WTC11 (cell line): ENCODE measurements at regions not wholly inside any gene's neighbourhood (a gene's known extent, or its start where the extent isn't known, plus 50 kb on each side); places are given as distances from the start of the nearest gene placed in this dataset.

Source experiments
- ATAC-seq: fragments of 200-7000 bp; cut with Tn5 transposase; 2 replicates; pipeline ENCODE4 v1.10.0; 2021; ENCODE audit warnings: mild to moderate bottlenecking, moderate library complexity
- CTCF ChIA-PET: fragments of 300-600 bp; sonication (Branson Sonifier 250); formaldehyde crosslinking; loops from one replicate; lab custom pipeline; 2021; ENCODE audit warnings: antibody characterized with exemption; lab: Charles Lee
- POLR2A ChIA-PET: fragments of 350-600 bp; sonication (Branson Sonifier 250); formaldehyde crosslinking; loops from one replicate; lab custom pipeline; 2021; ENCODE audit warnings: antibody characterized with exemption; lab: Charles Lee
- DNase-seq: peaks from one replicate; pipeline ENCODE4 v3.0.0; 2021; ENCODE audit warnings: low spot score
- H3K27ac Mint-ChIP-seq: 2 replicates; pipeline ENCODE4 v1.8.0; 2021; ENCODE audit warnings: mixed read lengths
- H3K27me3 Mint-ChIP-seq: 2 replicates; pipeline ENCODE4 v1.8.0; 2021; ENCODE audit warnings: low read depth, mild to moderate bottlenecking, moderate library complexity, mixed read lengths
- H3K36me3 Mint-ChIP-seq: 2 replicates; pipeline ENCODE4 v1.8.0; 2021; ENCODE audit warnings: mixed read lengths
- H3K4me1 Mint-ChIP-seq: 2 replicates; pipeline ENCODE4 v1.8.0; 2022; ENCODE audit warnings: mixed read lengths
- H3K4me3 Mint-ChIP-seq: 2 replicates; pipeline ENCODE4 v1.8.0; 2021; ENCODE audit warnings: mild to moderate bottlenecking, moderate library complexity, mixed read lengths
- H3K9me3 Mint-ChIP-seq: 2 replicates; pipeline ENCODE4 v1.8.0; 2021; ENCODE audit warnings: mixed read lengths
- CREB1 ChIP-seq: sonication (generic); formaldehyde crosslinking; IDR thresholded peaks from 2 replicates; pipeline ENCODE4 v1.8.0; 2023; ENCODE audit warnings: mild to moderate bottlenecking, missing genetic modification reagents
- ETV6 ChIP-seq: sonication (generic); formaldehyde crosslinking; IDR thresholded peaks from 2 replicates; pipeline ENCODE4 v1.8.1; 2022; ENCODE audit warnings: mild to moderate bottlenecking, missing genetic modification reagents
- GABPB1 ChIP-seq: sonication (generic); formaldehyde crosslinking; IDR thresholded peaks from 2 replicates; pipeline ENCODE4 v1.8.1; 2023; ENCODE audit warnings: mild to moderate bottlenecking, missing genetic modification reagents
- NFATC4 ChIP-seq: fragments of 250-450 bp; sonication (Bioruptor Pico); IDR thresholded peaks from 2 replicates; pipeline ENCODE4 v1.9.0; 2021; ENCODE audit warnings: mild to moderate bottlenecking
- NFYB ChIP-seq: sonication (generic); formaldehyde crosslinking; conservative IDR thresholded peaks from 2 replicates; pipeline ENCODE4 v1.8.0; 2022; ENCODE audit warnings: low read depth, missing genetic modification reagents
- NR2C2 ChIP-seq: sonication (generic); formaldehyde crosslinking; IDR thresholded peaks from 2 replicates; pipeline ENCODE4 v1.8.0; 2022; ENCODE audit warnings: mild to moderate bottlenecking, missing genetic modification reagents
- OVOL2 ChIP-seq: fragments of 250-450 bp; sonication (Bioruptor Pico); IDR thresholded peaks from 2 replicates; pipeline ENCODE4 v1.9.0; 2021; ENCODE audit warnings: mild to moderate bottlenecking, borderline replicate concordance
- RELA ChIP-seq: sonication (generic); formaldehyde crosslinking; IDR thresholded peaks from 2 replicates; pipeline ENCODE4 v1.8.1; 2022; ENCODE audit warnings: missing genetic modification reagents, mild to moderate bottlenecking, borderline replicate concordance
- SMAD4 ChIP-seq: sonication (generic); formaldehyde crosslinking; IDR thresholded peaks from 2 replicates; pipeline ENCODE4 v1.8.0; 2022; ENCODE audit warnings: mild to moderate bottlenecking, missing genetic modification reagents
- ZNF121 ChIP-seq: sonication (generic); formaldehyde crosslinking; IDR thresholded peaks from 2 replicates; pipeline ENCODE4 v1.8.0; 2023; ENCODE audit warnings: missing genetic modification reagents
- ZNF138 ChIP-seq: sonication (generic); formaldehyde crosslinking; conservative IDR thresholded peaks from 2 replicates; pipeline ENCODE4 v1.8.1; 2022; ENCODE audit warnings: mild to moderate bottlenecking, moderate library complexity, missing genetic modification reagents
- ZNF232 ChIP-seq: sonication (generic); formaldehyde crosslinking; IDR thresholded peaks from 2 replicates; pipeline ENCODE4 v1.8.0; 2022; ENCODE audit warnings: mild to moderate bottlenecking, missing genetic modification reagents
- ZNF263 ChIP-seq: sonication (generic); formaldehyde crosslinking; IDR thresholded peaks from 2 replicates; pipeline ENCODE4 v1.8.1; 2022; ENCODE audit warnings: low read depth, mild to moderate bottlenecking, moderate library complexity, missing genetic modification reagents
- ZNF317 ChIP-seq: sonication (generic); formaldehyde crosslinking; IDR thresholded peaks from 2 replicates; pipeline ENCODE4 v1.8.1; 2023; ENCODE audit warnings: low read depth, mild to moderate bottlenecking, moderate library complexity, missing genetic modification reagents, borderline replicate concordance
- ZNF396 ChIP-seq: fragments of 250-450 bp; sonication (Bioruptor Pico); IDR thresholded peaks from 2 replicates; pipeline ENCODE4 v1.8.0; 2021; ENCODE audit warnings: mild to moderate bottlenecking, moderate library complexity, borderline replicate concordance
- TF ChIP-seq, protein P1 (sequence below): sonication (generic); formaldehyde crosslinking; conservative IDR thresholded peaks from 2 replicates; pipeline ENCODE4 v1.8.1; 2023; ENCODE audit warnings: mild to moderate bottlenecking, low read depth, missing genetic modification reagents, moderate library complexity
- TF ChIP-seq, protein P2 (sequence below): fragments of 250-450 bp; sonication (Bioruptor Pico); IDR thresholded peaks from 2 replicates; pipeline ENCODE4 v1.9.0; 2021; ENCODE audit warnings: mild to moderate bottlenecking, borderline replicate concordance
- TF ChIP-seq, protein P3 (sequence below): sonication (generic); formaldehyde crosslinking; IDR thresholded peaks from 2 replicates; pipeline ENCODE4 v1.8.1; 2022; ENCODE audit warnings: mild to moderate bottlenecking, moderate library complexity, missing genetic modification reagents
- TF ChIP-seq, protein P4 (sequence below): sonication (generic); formaldehyde crosslinking; IDR thresholded peaks from 2 replicates; pipeline ENCODE4 v1.8.0; 2022; ENCODE audit warnings: mild to moderate bottlenecking, missing genetic modification reagents
- TF ChIP-seq, protein P5 (sequence below): sonication (generic); formaldehyde crosslinking; IDR thresholded peaks from 2 replicates; pipeline ENCODE4 v1.8.1; 2023; ENCODE audit warnings: mild to moderate bottlenecking, missing genetic modification reagents

DNA sequence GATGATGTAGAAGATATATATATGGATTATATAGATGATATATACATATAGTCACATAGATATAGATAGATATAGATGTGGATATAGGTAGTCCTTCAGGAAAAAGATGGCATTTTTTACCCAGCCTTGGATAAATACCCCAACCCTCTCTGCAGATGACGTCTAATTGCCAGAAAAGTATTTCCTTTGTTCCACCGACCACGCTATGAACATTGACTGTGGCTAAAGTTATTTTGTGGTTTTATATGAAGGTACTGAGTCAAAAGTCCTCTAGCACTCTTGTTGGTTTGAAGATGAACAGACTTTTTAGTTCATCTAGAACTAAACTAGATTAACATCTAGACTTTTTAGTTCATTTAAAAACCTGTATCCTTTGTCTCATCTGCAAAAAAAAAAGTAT lies 207.7 kb downstream of the PLOD2 start:
- TF ChIP-seq OVOL2 (CRISPR knock-in tag) (no peak), GABPB1 (CRISPR knock-in tag) (no peak), ZNF121 (no peak), ZNF138 (CRISPR knock-in tag) (no peak), CREB1 (no peak), ZNF232 (no peak), ZNF396 (CRISPR knock-in tag) (no peak), NR2C2 (CRISPR knock-in tag) (no peak), RELA (no peak), NFYB (CRISPR knock-in tag) (no peak), ETV6 (CRISPR knock-in tag) (no peak), ZNF317 (no peak), ZNF263 (CRISPR knock-in tag) (no peak), SMAD4 (no peak), NFATC4 (CRISPR knock-in tag) (no peak)
- TF ChIP-seq, protein P1, sequence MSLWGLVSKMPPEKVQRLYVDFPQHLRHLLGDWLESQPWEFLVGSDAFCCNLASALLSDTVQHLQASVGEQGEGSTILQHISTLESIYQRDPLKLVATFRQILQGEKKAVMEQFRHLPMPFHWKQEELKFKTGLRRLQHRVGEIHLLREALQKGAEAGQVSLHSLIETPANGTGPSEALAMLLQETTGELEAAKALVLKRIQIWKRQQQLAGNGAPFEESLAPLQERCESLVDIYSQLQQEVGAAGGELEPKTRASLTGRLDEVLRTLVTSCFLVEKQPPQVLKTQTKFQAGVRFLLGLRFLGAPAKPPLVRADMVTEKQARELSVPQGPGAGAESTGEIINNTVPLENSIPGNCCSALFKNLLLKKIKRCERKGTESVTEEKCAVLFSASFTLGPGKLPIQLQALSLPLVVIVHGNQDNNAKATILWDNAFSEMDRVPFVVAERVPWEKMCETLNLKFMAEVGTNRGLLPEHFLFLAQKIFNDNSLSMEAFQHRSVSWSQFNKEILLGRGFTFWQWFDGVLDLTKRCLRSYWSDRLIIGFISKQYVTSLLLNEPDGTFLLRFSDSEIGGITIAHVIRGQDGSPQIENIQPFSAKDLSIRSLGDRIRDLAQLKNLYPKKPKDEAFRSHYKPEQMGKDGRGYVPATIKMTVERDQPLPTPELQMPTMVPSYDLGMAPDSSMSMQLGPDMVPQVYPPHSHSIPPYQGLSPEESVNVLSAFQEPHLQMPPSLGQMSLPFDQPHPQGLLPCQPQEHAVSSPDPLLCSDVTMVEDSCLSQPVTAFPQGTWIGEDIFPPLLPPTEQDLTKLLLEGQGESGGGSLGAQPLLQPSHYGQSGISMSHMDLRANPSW (CRISPR knock-in tag) = no peak
- TF ChIP-seq, protein P2, sequence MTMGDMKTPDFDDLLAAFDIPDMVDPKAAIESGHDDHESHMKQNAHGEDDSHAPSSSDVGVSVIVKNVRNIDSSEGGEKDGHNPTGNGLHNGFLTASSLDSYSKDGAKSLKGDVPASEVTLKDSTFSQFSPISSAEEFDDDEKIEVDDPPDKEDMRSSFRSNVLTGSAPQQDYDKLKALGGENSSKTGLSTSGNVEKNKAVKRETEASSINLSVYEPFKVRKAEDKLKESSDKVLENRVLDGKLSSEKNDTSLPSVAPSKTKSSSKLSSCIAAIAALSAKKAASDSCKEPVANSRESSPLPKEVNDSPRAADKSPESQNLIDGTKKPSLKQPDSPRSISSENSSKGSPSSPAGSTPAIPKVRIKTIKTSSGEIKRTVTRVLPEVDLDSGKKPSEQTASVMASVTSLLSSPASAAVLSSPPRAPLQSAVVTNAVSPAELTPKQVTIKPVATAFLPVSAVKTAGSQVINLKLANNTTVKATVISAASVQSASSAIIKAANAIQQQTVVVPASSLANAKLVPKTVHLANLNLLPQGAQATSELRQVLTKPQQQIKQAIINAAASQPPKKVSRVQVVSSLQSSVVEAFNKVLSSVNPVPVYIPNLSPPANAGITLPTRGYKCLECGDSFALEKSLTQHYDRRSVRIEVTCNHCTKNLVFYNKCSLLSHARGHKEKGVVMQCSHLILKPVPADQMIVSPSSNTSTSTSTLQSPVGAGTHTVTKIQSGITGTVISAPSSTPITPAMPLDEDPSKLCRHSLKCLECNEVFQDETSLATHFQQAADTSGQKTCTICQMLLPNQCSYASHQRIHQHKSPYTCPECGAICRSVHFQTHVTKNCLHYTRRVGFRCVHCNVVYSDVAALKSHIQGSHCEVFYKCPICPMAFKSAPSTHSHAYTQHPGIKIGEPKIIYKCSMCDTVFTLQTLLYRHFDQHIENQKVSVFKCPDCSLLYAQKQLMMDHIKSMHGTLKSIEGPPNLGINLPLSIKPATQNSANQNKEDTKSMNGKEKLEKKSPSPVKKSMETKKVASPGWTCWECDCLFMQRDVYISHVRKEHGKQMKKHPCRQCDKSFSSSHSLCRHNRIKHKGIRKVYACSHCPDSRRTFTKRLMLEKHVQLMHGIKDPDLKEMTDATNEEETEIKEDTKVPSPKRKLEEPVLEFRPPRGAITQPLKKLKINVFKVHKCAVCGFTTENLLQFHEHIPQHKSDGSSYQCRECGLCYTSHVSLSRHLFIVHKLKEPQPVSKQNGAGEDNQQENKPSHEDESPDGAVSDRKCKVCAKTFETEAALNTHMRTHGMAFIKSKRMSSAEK = no peak
- TF ChIP-seq, protein P3, sequence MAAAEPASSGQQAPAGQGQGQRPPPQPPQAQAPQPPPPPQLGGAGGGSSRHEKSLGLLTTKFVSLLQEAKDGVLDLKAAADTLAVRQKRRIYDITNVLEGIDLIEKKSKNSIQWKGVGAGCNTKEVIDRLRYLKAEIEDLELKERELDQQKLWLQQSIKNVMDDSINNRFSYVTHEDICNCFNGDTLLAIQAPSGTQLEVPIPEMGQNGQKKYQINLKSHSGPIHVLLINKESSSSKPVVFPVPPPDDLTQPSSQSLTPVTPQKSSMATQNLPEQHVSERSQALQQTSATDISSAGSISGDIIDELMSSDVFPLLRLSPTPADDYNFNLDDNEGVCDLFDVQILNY (CRISPR knock-in tag) = no peak
- TF ChIP-seq, protein P4, sequence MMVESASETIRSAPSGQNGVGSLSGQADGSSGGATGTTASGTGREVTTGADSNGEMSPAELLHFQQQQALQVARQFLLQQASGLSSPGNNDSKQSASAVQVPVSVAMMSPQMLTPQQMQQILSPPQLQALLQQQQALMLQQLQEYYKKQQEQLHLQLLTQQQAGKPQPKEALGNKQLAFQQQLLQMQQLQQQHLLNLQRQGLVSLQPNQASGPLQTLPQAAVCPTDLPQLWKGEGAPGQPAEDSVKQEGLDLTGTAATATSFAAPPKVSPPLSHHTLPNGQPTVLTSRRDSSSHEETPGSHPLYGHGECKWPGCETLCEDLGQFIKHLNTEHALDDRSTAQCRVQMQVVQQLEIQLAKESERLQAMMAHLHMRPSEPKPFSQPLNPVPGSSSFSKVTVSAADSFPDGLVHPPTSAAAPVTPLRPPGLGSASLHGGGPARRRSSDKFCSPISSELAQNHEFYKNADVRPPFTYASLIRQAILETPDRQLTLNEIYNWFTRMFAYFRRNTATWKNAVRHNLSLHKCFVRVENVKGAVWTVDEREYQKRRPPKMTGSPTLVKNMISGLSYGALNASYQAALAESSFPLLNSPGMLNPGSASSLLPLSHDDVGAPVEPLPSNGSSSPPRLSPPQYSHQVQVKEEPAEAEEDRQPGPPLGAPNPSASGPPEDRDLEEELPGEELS (CRISPR knock-in tag) = no peak
- TF ChIP-seq, protein P5, sequence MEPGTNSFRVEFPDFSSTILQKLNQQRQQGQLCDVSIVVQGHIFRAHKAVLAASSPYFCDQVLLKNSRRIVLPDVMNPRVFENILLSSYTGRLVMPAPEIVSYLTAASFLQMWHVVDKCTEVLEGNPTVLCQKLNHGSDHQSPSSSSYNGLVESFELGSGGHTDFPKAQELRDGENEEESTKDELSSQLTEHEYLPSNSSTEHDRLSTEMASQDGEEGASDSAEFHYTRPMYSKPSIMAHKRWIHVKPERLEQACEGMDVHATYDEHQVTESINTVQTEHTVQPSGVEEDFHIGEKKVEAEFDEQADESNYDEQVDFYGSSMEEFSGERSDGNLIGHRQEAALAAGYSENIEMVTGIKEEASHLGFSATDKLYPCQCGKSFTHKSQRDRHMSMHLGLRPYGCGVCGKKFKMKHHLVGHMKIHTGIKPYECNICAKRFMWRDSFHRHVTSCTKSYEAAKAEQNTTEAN (CRISPR knock-in tag) = no peak
- H3K27ac Mint-ChIP-seq = no peak overlapping the region
- no peaks in the 10 kb centered on the region for H3K36me3 Mint-ChIP-seq
- no peaks in the 10 kb centered on the region for H3K27me3 Mint-ChIP-seq
- ATAC-seq (no peak), DNase-seq (no peak)
- ChIA-PET CTCF (no interaction called here), POLR2A (no interaction called here)
- H3K9me3 Mint-ChIP-seq = peaks cover 2% of the 10 kb centered on the region; the same call in 1 of the 2 replicates
- H3K4me1 Mint-ChIP-seq = no peaks in the 10 kb centered on the region
- no peak overlapping the region for H3K4me3 Mint-ChIP-seq
